HG03457 (cell line): ENCODE measurements at regions not wholly inside any gene's neighbourhood (a gene's known extent, or its start where the extent isn't known, plus 50 kb on each side); places are given as distances from the start of the nearest gene placed in this dataset.

Source experiments
- ATAC-seq: cut with Tn5 transposase; IDR thresholded peaks from one replicate; pipeline ENCODE4 v1.9.1; 2021; ENCODE audit warnings: moderate number of reproducible peaks; ENCODE audit not compliant: unreplicated experiment

DNA sequence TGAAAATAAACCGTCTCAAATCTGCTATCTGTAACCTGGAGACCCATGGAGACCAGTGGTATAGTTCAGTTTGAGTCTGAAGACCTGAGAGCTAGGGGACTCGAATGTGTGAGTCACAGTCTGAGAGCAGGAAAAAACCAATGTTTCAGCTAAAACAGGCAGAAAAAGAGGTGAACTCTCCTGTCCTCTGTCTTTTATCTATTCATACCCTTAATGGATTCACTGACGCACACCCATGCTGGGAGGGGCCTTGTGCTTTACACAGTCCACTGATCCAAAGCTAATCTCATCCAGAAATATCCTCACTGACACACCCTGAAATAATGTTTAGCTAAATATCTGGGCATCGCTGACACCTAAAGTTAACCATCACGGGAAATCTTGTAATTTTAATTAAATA is 297.9 kb downstream of the GPM6A start:
- ATAC-seq = no peak

DNA sequence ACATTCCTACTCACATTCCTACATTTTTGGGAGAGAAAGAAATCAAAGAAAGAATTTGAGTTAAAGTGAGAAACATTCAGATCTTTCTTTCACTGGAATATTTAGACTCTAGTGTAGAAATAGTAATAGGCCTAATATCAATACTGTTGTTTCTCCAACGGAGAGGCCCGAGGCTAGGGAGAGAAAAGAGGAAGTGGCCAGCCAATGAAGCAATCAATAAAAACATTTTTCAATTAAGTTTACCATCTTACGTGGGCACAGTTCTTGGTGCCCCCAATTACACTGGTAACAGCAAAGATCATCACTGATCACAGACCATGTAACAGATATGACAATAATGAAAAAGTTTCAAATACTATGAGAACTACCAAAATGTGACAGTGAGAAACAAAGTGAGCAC is 281.4 kb downstream of the GPM6A start:
- ATAC-seq = no peak

DNA sequence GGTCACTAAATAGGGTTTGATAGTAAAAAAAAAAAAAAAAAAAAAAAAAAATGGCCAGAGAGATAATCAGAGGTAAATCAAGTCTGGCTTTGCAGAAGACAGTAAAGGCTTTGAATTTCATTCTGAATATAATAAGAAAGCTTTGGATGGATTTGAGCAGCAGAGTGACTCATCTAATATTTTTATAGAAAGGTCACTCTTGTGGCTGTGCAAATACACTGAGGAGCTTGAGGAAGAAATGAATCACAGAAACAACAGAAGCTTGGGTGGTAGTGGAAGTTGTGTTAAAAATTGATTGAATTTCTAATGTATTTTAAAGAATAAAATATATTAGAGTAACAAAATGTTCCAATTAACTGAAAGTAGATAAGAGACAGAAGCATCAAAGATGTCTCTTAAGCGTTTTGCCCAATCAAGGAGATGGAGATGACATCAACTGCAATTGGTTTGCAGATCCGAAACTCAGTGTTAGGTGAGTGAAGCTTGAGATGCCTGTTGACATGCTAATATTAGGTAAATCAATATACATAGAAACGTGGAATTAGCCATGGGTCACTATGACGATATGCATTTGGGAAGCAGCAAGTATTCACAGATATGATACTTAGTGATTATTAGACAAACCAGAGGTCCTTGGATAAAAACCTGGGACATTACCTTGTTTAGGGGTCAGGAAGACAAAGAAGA is 280.5 kb downstream of the GPM6A start:
- no peak for ATAC-seq

DNA sequence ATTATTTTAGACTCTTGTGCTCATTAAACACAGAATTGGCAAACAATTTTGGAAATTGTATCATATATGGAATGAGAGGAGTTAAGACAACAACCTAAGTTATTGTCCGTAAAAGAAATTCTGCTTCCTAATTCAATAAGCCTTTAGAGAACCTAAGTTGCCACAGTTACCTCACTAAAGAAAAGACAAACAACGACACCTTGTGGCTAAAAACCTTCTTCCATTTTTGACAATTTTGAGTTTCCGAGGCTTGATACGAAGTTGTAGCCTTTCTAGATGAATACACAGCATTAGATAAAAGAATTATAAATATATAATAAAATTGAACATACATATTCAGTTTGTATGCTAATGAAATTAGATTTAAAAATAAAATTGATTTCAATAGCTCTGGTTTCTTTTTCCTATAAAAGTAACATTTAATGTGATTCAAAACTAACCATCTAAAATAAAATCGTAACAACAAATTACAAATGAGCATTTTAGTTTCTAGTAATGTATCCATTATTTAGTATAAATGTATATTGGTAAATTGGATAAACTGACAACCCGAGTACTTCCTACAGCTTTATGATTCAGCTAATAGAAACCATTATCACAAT is 275.1 kb downstream of the GPM6A start:
- no peak for ATAC-seq

DNA sequence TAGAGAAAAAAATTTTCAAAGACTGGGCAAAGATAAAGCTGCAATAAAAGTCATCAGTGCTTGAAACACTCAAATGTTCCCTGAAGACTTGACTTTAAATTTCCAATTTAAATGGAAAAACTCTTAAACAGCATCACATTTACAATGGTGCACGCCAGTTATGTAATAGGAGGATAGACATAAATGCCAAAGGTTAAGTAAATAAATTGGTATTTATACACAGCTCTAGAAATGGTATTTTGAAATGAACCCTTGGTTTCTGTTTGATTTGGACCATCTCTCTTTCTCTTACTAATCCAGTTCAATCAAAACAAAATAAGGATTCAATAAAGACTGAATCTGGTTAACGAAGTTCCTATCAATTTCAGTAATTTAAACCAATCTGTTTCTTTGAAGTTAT is 272.6 kb downstream of the GPM6A start:
- no peak for ATAC-seq

DNA sequence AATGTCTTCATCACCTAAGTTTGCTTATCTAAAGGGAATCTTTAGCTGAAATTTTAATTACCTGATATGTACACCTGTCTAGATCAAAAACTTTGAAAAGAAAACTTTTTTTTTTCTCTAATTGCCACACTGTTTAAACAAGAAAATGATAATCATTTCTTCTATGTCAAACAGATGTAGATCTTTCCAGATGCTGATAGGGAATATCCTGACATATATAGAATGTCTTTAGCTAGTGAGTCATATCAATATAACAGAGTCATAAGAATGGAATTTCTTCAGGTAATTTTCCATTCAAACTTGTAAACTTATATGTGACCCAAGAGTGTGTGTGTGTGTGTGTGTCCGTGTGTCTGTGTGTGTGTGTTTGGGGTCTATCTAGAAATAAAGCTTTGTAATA is 271.9 kb downstream of the GPM6A start:
- no peak for ATAC-seq

DNA sequence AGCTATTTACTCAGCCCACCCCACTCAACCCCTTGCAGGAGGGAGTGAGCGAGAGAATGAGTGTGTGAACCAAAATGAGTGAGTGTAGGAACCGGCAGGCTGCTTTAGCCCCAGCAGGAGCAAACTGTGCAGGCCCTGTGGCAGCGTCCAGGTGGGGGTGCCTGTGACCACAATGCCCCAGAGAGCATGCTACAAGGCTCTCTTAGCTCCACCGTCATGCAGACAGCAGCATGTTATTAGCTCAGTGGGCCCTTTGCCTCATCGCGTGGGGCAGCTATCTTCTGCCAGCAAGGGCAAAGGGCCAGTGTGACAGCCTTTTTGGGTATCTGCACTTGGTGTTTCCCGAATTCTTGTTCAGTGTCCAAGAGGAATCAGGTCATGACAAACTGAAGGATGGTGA is 271.3 kb downstream of the GPM6A start:
- no peak for ATAC-seq

DNA sequence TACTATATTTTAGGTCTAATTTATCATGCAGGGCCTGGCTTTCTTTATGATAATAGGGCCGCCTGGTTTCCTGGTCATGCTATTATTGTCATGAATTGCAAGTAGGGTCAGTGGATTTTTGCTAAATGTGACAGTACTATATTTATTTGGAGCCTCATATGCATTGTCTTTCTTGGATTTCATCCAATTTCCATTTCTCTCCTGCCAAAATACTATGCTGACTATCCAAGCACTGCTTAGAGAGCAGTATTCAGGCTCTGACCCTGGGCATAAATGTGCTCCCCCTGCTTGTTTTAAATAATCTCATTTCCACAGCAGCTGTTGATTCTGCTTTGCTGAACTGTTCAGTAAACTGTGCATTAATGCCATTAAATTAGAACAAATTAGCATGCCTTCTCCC is 269.3 kb downstream of the GPM6A start:
- ATAC-seq = no peak

DNA sequence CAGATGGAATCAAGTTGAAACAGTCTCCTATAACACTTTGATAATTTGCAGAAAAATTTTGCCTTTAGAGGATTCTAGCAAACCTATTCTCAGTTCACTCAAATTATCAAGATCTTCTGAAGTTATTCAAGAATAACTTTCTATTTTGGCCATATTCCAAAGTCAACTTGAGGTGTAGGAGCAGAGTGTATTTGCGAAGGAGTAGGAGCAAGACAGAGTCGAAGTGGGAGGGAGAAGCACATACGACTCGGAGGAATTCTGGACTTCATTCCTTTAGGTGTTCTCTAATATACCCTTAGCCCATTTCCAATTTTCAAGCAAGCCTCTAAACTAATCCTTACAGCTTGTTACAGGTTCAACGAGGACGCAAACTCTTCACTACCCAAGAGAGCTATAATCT is 252.9 kb downstream of the GPM6A start:
- ATAC-seq = no peak

DNA sequence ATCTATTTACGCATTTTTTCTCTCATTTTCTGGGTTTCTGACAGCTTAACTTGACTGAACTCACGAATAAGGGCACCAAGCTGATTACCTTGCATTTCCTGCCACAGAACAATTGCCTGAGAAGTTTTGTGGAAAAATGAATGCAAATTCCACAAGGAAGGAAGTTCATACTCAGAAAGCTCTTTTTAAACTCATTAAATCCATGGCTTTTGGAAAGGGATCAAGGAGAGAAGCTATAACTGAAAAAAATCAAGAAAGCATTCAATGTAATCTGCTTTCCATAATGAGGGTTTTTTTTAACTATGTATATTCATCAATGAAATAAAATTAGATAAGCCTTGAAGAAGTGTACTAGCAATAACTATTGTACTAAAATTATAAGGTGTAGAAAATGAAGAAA is 252.5 kb downstream of the GPM6A start:
- no peak for ATAC-seq

DNA sequence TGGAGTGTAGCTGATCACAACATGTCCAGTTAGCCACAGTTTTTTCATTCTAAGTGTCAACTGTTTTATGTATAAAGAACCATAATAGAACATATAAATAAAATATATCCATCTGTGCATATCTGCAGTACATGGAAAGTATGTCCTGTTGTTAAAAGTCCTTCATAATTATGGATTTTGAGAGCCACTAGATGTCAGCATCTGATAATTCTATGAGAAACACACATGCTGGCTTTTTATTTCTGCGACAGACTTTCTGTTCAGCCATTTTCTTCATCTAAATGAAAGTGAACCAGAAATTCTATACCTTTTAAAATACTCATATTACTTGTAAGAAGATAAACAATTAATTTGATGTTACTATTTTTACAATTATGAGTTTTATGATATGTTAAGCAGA is 251.5 kb downstream of the GPM6A start:
- no peak for ATAC-seq

DNA sequence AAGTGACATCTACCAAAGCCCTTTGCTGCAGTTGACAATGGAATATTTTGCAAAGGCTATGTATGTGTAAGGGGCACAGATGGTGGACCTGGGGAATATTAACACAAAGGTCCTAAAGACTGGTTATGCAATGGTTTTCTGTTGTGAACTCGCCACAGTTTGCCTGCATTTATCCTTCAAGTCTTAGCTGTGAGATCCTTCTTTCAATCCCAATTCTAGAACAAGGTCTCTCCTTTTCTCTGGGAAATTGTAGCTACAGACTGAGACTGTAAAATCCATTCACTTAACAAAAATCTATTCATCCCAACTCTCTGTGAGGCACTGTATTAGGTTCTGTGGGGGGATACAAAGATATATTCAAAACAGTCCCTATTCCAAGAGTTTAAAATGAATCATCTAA is 250.4 kb downstream of the GPM6A start:
- ATAC-seq = no peak

DNA sequence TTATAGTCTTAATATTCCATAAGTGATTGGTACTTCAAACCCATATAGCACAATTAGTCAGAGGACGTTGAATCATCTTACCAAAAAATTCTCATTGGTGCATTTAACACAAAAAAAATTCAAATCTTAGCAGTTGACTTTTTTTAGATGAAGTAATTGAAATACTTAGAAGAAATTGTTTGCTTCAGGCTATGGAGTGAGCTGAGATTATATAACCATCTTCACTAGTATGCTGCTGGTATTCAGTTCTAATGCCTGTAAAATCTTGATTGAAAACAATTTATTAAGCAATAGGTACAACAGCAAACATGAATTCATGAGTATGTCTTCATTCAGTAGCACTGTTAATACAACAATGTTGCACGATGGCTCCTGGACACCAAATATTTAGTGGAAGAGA is 250.0 kb downstream of the GPM6A start:
- ATAC-seq = no peak

DNA sequence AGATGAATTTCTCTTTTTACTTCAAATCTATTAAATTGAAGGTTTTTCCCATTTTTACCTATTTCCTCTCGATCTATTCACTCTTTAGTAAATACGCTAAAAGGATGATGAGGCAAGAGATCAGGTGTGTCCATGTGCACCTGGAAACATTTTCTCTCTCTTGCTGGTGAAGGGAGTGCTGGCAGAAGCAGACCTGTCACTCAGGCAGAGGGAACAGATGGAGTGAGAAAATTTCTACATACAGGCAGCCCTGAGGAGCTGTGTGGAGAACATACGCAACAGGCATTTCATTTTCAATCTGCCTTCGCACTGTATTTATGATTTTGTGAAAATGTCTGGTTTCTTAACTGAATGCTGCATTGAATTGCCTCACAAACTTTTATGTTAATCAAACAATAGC is 249.5 kb downstream of the GPM6A start:
- ATAC-seq = no peak
